ENCODE measurements at regions not wholly inside any gene's neighbourhood (a gene's known extent, or its start where the extent isn't known, plus 50 kb on each side); places are given as distances from the start of the nearest gene placed in this dataset.

GRCh38 chr6:168372889-168373288 lies 53.3 kb upstream of the DACT2 start (continued):
- TF ChIP-seq ZFP37 (CRISPR knock-in tag; IDR thresholded peaks at IDR 0.05; ENCODE audit: borderline replicate concordance) (no peak), ZNF34 (CRISPR knock-in tag; IDR thresholded peaks at IDR 0.05; ENCODE audit: borderline replicate concordance) (no peak), ERF (CRISPR knock-in tag; IDR thresholded peaks at IDR 0.05) (no peak), STAT6 (CRISPR knock-in tag; IDR thresholded peaks at IDR 0.05; ENCODE audit: borderline replicate concordance) (no peak), ZNF619 (CRISPR knock-in tag; IDR thresholded peaks at IDR 0.05) (no peak), ZNF281 (CRISPR knock-in tag; IDR thresholded peaks at IDR 0.05; ENCODE audit: borderline replicate concordance) (no peak)

- CTCF ChIA-PET (ENCODE audit: low intra/inter-chr PET ratio, low total read pairs), result no interaction called here
- POLR2A ChIA-PET, result no interaction called here
- TF ChIP-seq ZNF747 (CRISPR knock-in tag; IDR thresholded peaks at IDR 0.05; ENCODE audit: borderline replicate concordance) (no peak), ZNF468 (CRISPR knock-in tag; IDR thresholded peaks at IDR 0.05) (no peak), ZNF879 (CRISPR knock-in tag; IDR thresholded peaks at IDR 0.05) (no peak), CHD4 (IDR thresholded peaks at IDR 0.05; ENCODE audit: borderline replicate concordance, low read length) (no peak), ZFP82 (CRISPR knock-in tag; IDR thresholded peaks at IDR 0.05; ENCODE audit: borderline replicate concordance) (no peak), PTBP1 (IDR thresholded peaks at IDR 0.05; ENCODE audit: low read depth, low read length, poor library complexity, severe bottlenecking) (no peak), ELF4 (CRISPR knock-in tag; IDR thresholded peaks at IDR 0.05; ENCODE audit: borderline replicate concordance) (no peak), NKX3-1 (CRISPR knock-in tag; IDR thresholded peaks at IDR 0.05) (no peak), SP2 (CRISPR knock-in tag; IDR thresholded peaks at IDR 0.05) (no peak), MEF2D (CRISPR knock-in tag; IDR thresholded peaks at IDR 0.05) (no peak), ETS1 (CRISPR knock-in tag; IDR thresholded peaks at IDR 0.05) (no peak), GABPA (IDR thresholded peaks at IDR 0.05; ENCODE audit: low read depth, low read length) (no peak), GABPA (CRISPR knock-in tag; IDR thresholded peaks at IDR 0.05; ENCODE audit: low read depth) (no peak)
These were observed 53.8 kb upstream of the DACT2 start for GRCh38 chr6:168373389-168373788.

More at GRCh38 chr6:168373389-168373788, 53.8 kb upstream of the DACT2 start:
- no peak overlapping the region for H3K4me2 ChIP-seq (ENCODE audit: low read depth, low read length)
- no peaks in the 10 kb centered on the region for H3K79me2 ChIP-seq (ENCODE audit: insufficient read depth, low read length)
- FAIRE-seq (no peak), ATAC-seq (no peak), DNase-seq (ENCODE audit: low spot score) (no peak)
- H3K27ac ChIP-seq (ENCODE audit: extremely low read length, insufficient read depth, low read length), result no peak overlapping the region
- no peak overlapping the region for H2AFZ ChIP-seq (ENCODE audit: low read length)
- no peaks in the 10 kb centered on the region for H3K9me3 ChIP-seq (ENCODE audit: low read length)
- no TSS peak for BruUV-seq (replicated peaks)
- intact Hi-C loops (cut with micrococcal nuclease; ENCODE audit: unreplicated experiment) (loop anchor here (5.0 kb wide), 1 partner anchor 339 kb away; no protein-coding TSS in a partner anchor), in situ Hi-C loops (cut with HindIII; ENCODE audit: extremely low pct_ligation_motif_present, low pct_unique_long_range_greater_than_20kb) (loop anchor here (5.0 kb wide), 1 partner anchor 514 kb away; no protein-coding TSS in a partner anchor)
- no peaks in the 10 kb centered on the region for H4K20me1 ChIP-seq (ENCODE audit: insufficient read depth, low read length)
- peaks cover 5% of the 10 kb centered on the region; the same call in 1 of the 2 replicates for H3K4me1 ChIP-seq (ENCODE audit: insufficient read depth, low read length)
- H3K9ac ChIP-seq (ENCODE audit: insufficient read depth, low read depth, low read length), result no peak overlapping the region
- no peak overlapping the region for H3K4me3 ChIP-seq (replicated peaks in 1 of 3; ENCODE audit: insufficient read depth in 1 of 3, low read depth in 2 of 3, low read length in 3 of 3)
- no peaks in the 10 kb centered on the region for H3K36me3 ChIP-seq (replicated peaks in 1 of 2; ENCODE audit: control insufficient read depth in 1 of 2, insufficient read depth in 2 of 2, low read length in 2 of 2)
- peaks cover 5 to 87% of the 10 kb centered on the region in 2 experiments for H3K27me3 ChIP-seq (ENCODE audit: control insufficient read depth in 1 of 2, insufficient read depth in 2 of 2, low read length in 2 of 2)
- WGBS (ENCODE audit: low lambda C conversion rate), result 49% methylated on average over 7 of the region's 7 CpGs

Data from HepG2 (cell line).